ENCODE measurements at regions not wholly inside any gene's neighbourhood (a gene's known extent, or its start where the extent isn't known, plus 50 kb on each side); places are given as distances from the start of the nearest gene placed in this dataset.
"Not testable (repeated sequence)": the region's sequence is repeated elsewhere in the genome, so short reads cannot be mapped to it uniquely, and the experiment has no call there.

- ChIA-PET POLR2A (no interaction called here), CTCF (interaction anchor here (0.5 kb wide), 1 partner anchor 365 kb away, joined by 3 read pairs; no protein-coding TSS in a partner anchor)
- no peaks in the 10 kb centered on the region for H3K4me1 ChIP-seq (ENCODE audit: control insufficient read depth in 2 of 2, insufficient read depth in 2 of 2, low read length in 2 of 2)
- H3K4me3 ChIP-seq (ENCODE audit: control extremely low read depth in 1 of 5, extremely low read depth in 1 of 5, insufficient read depth in 1 of 5, low read depth in 2 of 5, low read length in 4 of 5), result no peak overlapping the region
- H3K27ac ChIP-seq (ENCODE audit: low read length in 2 of 2), result no peak overlapping the region
- H3K36me3 ChIP-seq (replicated peaks in 1 of 2; ENCODE audit: control extremely low read depth in 1 of 2, control insufficient read depth in 1 of 2, extremely low read depth in 1 of 2, insufficient read depth in 2 of 2, low read length in 1 of 2), result no peaks in the 10 kb centered on the region
- ATAC-seq (ENCODE audit: low read depth) (no peak), DNase-seq (no peak)
- intact Hi-C loops (cut with micrococcal nuclease), result no loop called here
- no peak overlapping the region for H2AFZ ChIP-seq (ENCODE audit: insufficient read depth, low read depth, low read length, poor library complexity, severe bottlenecking)
- H3K79me2 ChIP-seq (ENCODE audit: control insufficient read depth, insufficient read depth, low read length), result no peaks in the 10 kb centered on the region
- no peak overlapping the region for H3K27ac Mint-ChIP-seq
- H3K4me3 Mint-ChIP-seq, result no peak overlapping the region
- no peak for TF ChIP-seq EZH2 (IDR thresholded peaks at IDR 0.05; ENCODE audit: borderline replicate concordance, insufficient read depth, low read depth, low read length, poor library complexity, severe bottlenecking)
- TF ChIP-seq, protein P1, sequence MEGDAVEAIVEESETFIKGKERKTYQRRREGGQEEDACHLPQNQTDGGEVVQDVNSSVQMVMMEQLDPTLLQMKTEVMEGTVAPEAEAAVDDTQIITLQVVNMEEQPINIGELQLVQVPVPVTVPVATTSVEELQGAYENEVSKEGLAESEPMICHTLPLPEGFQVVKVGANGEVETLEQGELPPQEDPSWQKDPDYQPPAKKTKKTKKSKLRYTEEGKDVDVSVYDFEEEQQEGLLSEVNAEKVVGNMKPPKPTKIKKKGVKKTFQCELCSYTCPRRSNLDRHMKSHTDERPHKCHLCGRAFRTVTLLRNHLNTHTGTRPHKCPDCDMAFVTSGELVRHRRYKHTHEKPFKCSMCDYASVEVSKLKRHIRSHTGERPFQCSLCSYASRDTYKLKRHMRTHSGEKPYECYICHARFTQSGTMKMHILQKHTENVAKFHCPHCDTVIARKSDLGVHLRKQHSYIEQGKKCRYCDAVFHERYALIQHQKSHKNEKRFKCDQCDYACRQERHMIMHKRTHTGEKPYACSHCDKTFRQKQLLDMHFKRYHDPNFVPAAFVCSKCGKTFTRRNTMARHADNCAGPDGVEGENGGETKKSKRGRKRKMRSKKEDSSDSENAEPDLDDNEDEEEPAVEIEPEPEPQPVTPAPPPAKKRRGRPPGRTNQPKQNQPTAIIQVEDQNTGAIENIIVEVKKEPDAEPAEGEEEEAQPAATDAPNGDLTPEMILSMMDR (IDR thresholded peaks at IDR 0.05), result no peak
- WGBS (ENCODE audit: insufficient coverage), result 100% methylated on average over 2 of the region's 3 CpGs
- H3K9ac ChIP-seq (ENCODE audit: low read length), result no peak overlapping the region
- peaks cover 0 to 13% (median 6%) of the 10 kb centered on the region in 4 experiments for H3K27me3 ChIP-seq (replicated peaks in 1 of 4; ENCODE audit: control extremely low read depth in 1 of 4, control insufficient read depth in 3 of 4, insufficient read depth in 4 of 4, low read length in 3 of 4)
- H3K27me3 Mint-ChIP-seq, result peaks cover 49% of the 10 kb centered on the region
- H3K4me2 ChIP-seq (replicated peaks; ENCODE audit: low read depth, low read length, poor library complexity, severe bottlenecking), result no peak overlapping the region
- H4K20me1 ChIP-seq (ENCODE audit: control insufficient read depth, insufficient read depth, low read length, poor library complexity, severe bottlenecking), result no peaks in the 10 kb centered on the region
- H3K9me3 Mint-ChIP-seq (ENCODE audit: insufficient read depth), result no peaks in the 10 kb centered on the region
- peaks cover 1% of the 10 kb centered on the region for H3K4me1 Mint-ChIP-seq
- no peaks in the 10 kb centered on the region for H3K9me3 ChIP-seq (ENCODE audit: control extremely low read depth in 1 of 3, control insufficient read depth in 2 of 3, insufficient read depth in 1 of 3, low read length in 2 of 3)
Measured at GRCh38 chr4:26207631-26208030, 113.2 kb upstream of the RBPJ start.

GRCh38 chr4:26208237-26208994 lies 112.4 kb upstream of the RBPJ start:
- intact Hi-C loops (cut with micrococcal nuclease), result no loop called here
- no peak overlapping the region for H2AFZ ChIP-seq (ENCODE audit: insufficient read depth, low read depth, low read length, poor library complexity, severe bottlenecking)
- POLR2A ChIA-PET, result no interaction called here
- no peaks in the 10 kb centered on the region for H3K9me3 Mint-ChIP-seq (ENCODE audit: insufficient read depth)
- peaks cover 0 to 19% (median 13%) of the 10 kb centered on the region in 4 experiments for H3K27me3 ChIP-seq (replicated peaks in 1 of 4; ENCODE audit: control extremely low read depth in 1 of 4, control insufficient read depth in 3 of 4, insufficient read depth in 4 of 4, low read length in 3 of 4)
- H3K4me1 Mint-ChIP-seq, result peaks cover 1% of the 10 kb centered on the region
- H3K4me1 ChIP-seq (ENCODE audit: control insufficient read depth in 2 of 2, insufficient read depth in 2 of 2, low read length in 2 of 2), result no peaks in the 10 kb centered on the region
- no peak for TF ChIP-seq EZH2 (IDR thresholded peaks at IDR 0.05; ENCODE audit: borderline replicate concordance, insufficient read depth, low read depth, low read length, poor library complexity, severe bottlenecking)
- TF ChIP-seq, protein P1 (IDR thresholded peaks at IDR 0.05), result no peak
- H3K27me3 Mint-ChIP-seq, result peaks cover 47% of the 10 kb centered on the region
- H3K27ac Mint-ChIP-seq, result no peak overlapping the region
- no peaks in the 10 kb centered on the region for H3K9me3 ChIP-seq (ENCODE audit: control extremely low read depth in 1 of 3, control insufficient read depth in 2 of 3, insufficient read depth in 1 of 3, low read length in 2 of 3)
- no peak overlapping the region for H3K27ac ChIP-seq (ENCODE audit: low read length in 2 of 2)
- H3K79me2 ChIP-seq (ENCODE audit: control insufficient read depth, insufficient read depth, low read length), result no peaks in the 10 kb centered on the region
- no peaks in the 10 kb centered on the region for H4K20me1 ChIP-seq (ENCODE audit: control insufficient read depth, insufficient read depth, low read length, poor library complexity, severe bottlenecking)
- no peak overlapping the region for H3K4me2 ChIP-seq (replicated peaks; ENCODE audit: low read depth, low read length, poor library complexity, severe bottlenecking)
- DNase-seq, result no peak
- CTCF ChIA-PET, result interaction anchor here (1.1 kb wide), 1 partner anchor 8 kb away, joined by 3 read pairs; no protein-coding TSS in a partner anchor
- no peak overlapping the region for H3K9ac ChIP-seq (ENCODE audit: low read length)
- WGBS (ENCODE audit: insufficient coverage), result 45% methylated on average over 2 of the region's 2 CpGs
- H3K4me3 ChIP-seq (ENCODE audit: control extremely low read depth in 1 of 5, extremely low read depth in 1 of 5, insufficient read depth in 1 of 5, low read depth in 2 of 5, low read length in 4 of 5), result no peak overlapping the region
- ATAC-seq (ENCODE audit: low read depth), result no peak
- no peaks in the 10 kb centered on the region for H3K36me3 ChIP-seq (replicated peaks in 1 of 2; ENCODE audit: control extremely low read depth in 1 of 2, control insufficient read depth in 1 of 2, extremely low read depth in 1 of 2, insufficient read depth in 2 of 2, low read length in 1 of 2)
- H3K4me3 Mint-ChIP-seq, result no peak overlapping the region

- H3K4me2 ChIP-seq (replicated peaks; ENCODE audit: low read depth, low read length, poor library complexity, severe bottlenecking); H3K27ac Mint-ChIP-seq; intact Hi-C loops (cut with micrococcal nuclease); H3K4me3 ChIP-seq (ENCODE audit: control extremely low read depth in 1 of 5, extremely low read depth in 1 of 5, insufficient read depth in 1 of 5, low read depth in 2 of 5, low read length in 4 of 5); H3K9ac ChIP-seq (ENCODE audit: low read length); H3K4me1 Mint-ChIP-seq; H3K27ac ChIP-seq (ENCODE audit: low read length in 2 of 2); H3K4me1 ChIP-seq (ENCODE audit: control insufficient read depth in 2 of 2, insufficient read depth in 2 of 2, low read length in 2 of 2); H3K79me2 ChIP-seq (ENCODE audit: control insufficient read depth, insufficient read depth, low read length); DNase-seq; ATAC-seq (ENCODE audit: low read depth); POLR2A ChIA-PET; H3K4me3 Mint-ChIP-seq; H4K20me1 ChIP-seq (ENCODE audit: control insufficient read depth, insufficient read depth, low read length, poor library complexity, severe bottlenecking); H3K36me3 ChIP-seq (replicated peaks in 1 of 2; ENCODE audit: control extremely low read depth in 1 of 2, control insufficient read depth in 1 of 2, extremely low read depth in 1 of 2, insufficient read depth in 2 of 2, low read length in 1 of 2); H3K9me3 ChIP-seq (ENCODE audit: control extremely low read depth in 1 of 3, control insufficient read depth in 2 of 3, insufficient read depth in 1 of 3, low read length in 2 of 3); H3K9me3 Mint-ChIP-seq (ENCODE audit: insufficient read depth); H2AFZ ChIP-seq (ENCODE audit: insufficient read depth, low read depth, low read length, poor library complexity, severe bottlenecking): not testable (repeated sequence)
- WGBS (ENCODE audit: insufficient coverage), result 83% methylated on average over 1 of the region's 1 CpG
- peaks cover 54% of the 10 kb centered on the region for H3K27me3 Mint-ChIP-seq
- CTCF ChIA-PET, result interaction anchor here (1.1 kb wide), 1 partner anchor 9 kb away, joined by 3 read pairs; no protein-coding TSS in a partner anchor
- H3K27me3 ChIP-seq (replicated peaks in 1 of 4; ENCODE audit: control extremely low read depth in 1 of 4, control insufficient read depth in 3 of 4, insufficient read depth in 4 of 4, low read length in 3 of 4), result peaks cover 0 to 23% (median 16%) of the 10 kb centered on the region in 4 experiments
Measured at GRCh38 chr4:26209378-26209777, 111.4 kb upstream of the RBPJ start.
